Myocyte (in vitro differentiated cells): ENCODE measurements at regions not wholly inside any gene's neighbourhood (a gene's known extent, or its start where the extent isn't known, plus 50 kb on each side); places are given as distances from the start of the nearest gene placed in this dataset.
"Not testable (repeated sequence)": the region's sequence is repeated elsewhere in the genome, so short reads cannot be mapped to it uniquely, and the experiment has no call there.

Experiments
- DNase-seq: peaks from one replicate; pipeline ENCODE4 v3.0.0-alpha.2; 2012; ENCODE audit warnings: low read depth

- no peak for DNase-seq
These were observed 335.0 kb upstream of the KLF4 start for GRCh38 chr9:107824556-107824955.

GRCh38 chr9:107819772-107820565 lies 330.4 kb upstream of the KLF4 start:
- no peak for DNase-seq

- not testable (repeated sequence) for DNase-seq
These were observed 328.9 kb upstream of the KLF4 start for GRCh38 chr9:107818503-107818829.

GRCh38 chr9:107817595-107818502 lies 328.3 kb upstream of the KLF4 start:
- DNase-seq, result not testable (repeated sequence)

GRCh38 chr9:107816561-107817021 lies 327.0 kb upstream of the KLF4 start:
- DNase-seq, result no peak

- DNase-seq, result no peak
These were observed 326.4 kb upstream of the KLF4 start for GRCh38 chr9:107815782-107816560.

GRCh38 chr9:107813287-107813686 lies 323.7 kb upstream of the KLF4 start:
- no peak for DNase-seq

GRCh38 chr9:107810461-107810961 lies 320.9 kb upstream of the KLF4 start:
- peak; percentile 67 for DNase-seq

- no peak for DNase-seq
These were observed 320.4 kb upstream of the KLF4 start for GRCh38 chr9:107809871-107810460.

GRCh38 chr9:107807183-107807582 lies 317.6 kb upstream of the KLF4 start:
- DNase-seq, result peak; percentile 71

GRCh38 chr9:107805201-107805600 lies 315.6 kb upstream of the KLF4 start:
- DNase-seq, result no peak

GRCh38 chr9:107794259-107794658 lies 304.7 kb upstream of the KLF4 start:
- no peak for DNase-seq

GRCh38 chr9:107793541-107793940 lies 304.0 kb upstream of the KLF4 start:
- DNase-seq, result no peak

- DNase-seq, result no peak
These were observed 303.0 kb upstream of the KLF4 start for GRCh38 chr9:107792596-107792995.

GRCh38 chr9:107792006-107792405 lies 302.4 kb upstream of the KLF4 start:
- DNase-seq, result no peak

GRCh38 chr9:107789001-107789700 lies 299.6 kb upstream of the KLF4 start:
- no peak for DNase-seq

GRCh38 chr9:107786561-107786960 lies 297.0 kb upstream of the KLF4 start:
- no peak for DNase-seq

- DNase-seq, result peak; percentile 87
These were observed 294.8 kb upstream of the KLF4 start for GRCh38 chr9:107784235-107784958.

- no peak for DNase-seq
These were observed 293.2 kb upstream of the KLF4 start for GRCh38 chr9:107782789-107783188.

GRCh38 chr9:107782381-107782780 lies 292.8 kb upstream of the KLF4 start:
- peak; percentile 40 for DNase-seq
